Stomach smooth muscle (tissue), 2 donors: ENCODE measurements at regions not wholly inside any gene's neighbourhood (a gene's known extent, or its start where the extent isn't known, plus 50 kb on each side); places are given as distances from the start of the nearest gene placed in this dataset.

ENCODE experiments used
- H3K27ac ChIP-seq: one replicate; pipeline ENCODE4 v1.7.0; 2013; ENCODE audit warnings: mild to moderate bottlenecking, low read length, inconsistent platforms
- H3K27me3 ChIP-seq, 2 donors: one replicate each; pipeline ENCODE4 v1.7.0; 2013; ENCODE audit warnings: low read length in 2 of 2; ENCODE audit not compliant: insufficient read depth in 2 of 2, control insufficient read depth in 1 of 2
- H3K36me3 ChIP-seq, 2 donors: one replicate each; pipeline ENCODE4 v1.7.0; 2013; ENCODE audit warnings: low read length in 2 of 2; ENCODE audit not compliant: control insufficient read depth in 2 of 2, insufficient read depth in 2 of 2
- H3K4me1 ChIP-seq: one replicate; pipeline ENCODE4 v1.7.0; 2013; ENCODE audit warnings: low read length; ENCODE audit not compliant: control insufficient read depth, insufficient read depth
- H3K4me3 ChIP-seq, 2 donors: one replicate each; pipeline ENCODE4 v1.7.0; 2013; ENCODE audit warnings: low read length in 2 of 2
- H3K9ac ChIP-seq, 2 donors: one replicate each; pipeline ENCODE4 v1.7.0; 2013; ENCODE audit warnings: low read length in 2 of 2, mild to moderate bottlenecking in 1 of 2
- H3K9me3 ChIP-seq, 2 donors: one replicate each; pipeline ENCODE4 v1.7.0; 2013; ENCODE audit warnings: low read length in 2 of 2; ENCODE audit not compliant: control insufficient read depth in 2 of 2
- donor health status: healthy.
- donor health status: Pancreatic carcinoma.

DNA sequence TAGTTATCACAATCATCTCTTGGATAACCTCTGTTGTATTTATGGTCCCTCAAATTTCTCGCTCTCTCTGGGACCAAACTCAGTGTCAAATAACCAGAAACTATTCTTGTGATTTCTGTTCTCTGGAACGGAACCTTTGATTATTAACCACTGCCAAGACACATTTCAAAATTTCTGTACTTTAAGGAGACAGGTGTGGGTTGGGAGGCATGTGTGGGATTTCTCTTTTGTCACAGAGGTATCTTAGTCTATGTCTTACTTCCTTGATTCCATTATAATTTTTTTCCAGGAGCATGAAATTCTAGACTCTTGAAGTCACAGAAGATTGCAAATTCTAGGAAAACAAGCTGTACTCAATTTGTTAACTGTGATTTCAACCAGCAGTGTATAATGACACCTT is 919.0 kb upstream of the B3GALT2 start:
- Histone ChIP-seq H3K4me1 (no peaks in the 10 kb centered on the region), H3K27me3 (no peaks in the 10 kb centered on the region), H3K9ac (no peak overlapping the region), H3K36me3 (no peaks in the 10 kb centered on the region), H3K9me3 (no peaks in the 10 kb centered on the region), H3K4me3 (no peak overlapping the region), H3K27ac (no peak overlapping the region)

DNA sequence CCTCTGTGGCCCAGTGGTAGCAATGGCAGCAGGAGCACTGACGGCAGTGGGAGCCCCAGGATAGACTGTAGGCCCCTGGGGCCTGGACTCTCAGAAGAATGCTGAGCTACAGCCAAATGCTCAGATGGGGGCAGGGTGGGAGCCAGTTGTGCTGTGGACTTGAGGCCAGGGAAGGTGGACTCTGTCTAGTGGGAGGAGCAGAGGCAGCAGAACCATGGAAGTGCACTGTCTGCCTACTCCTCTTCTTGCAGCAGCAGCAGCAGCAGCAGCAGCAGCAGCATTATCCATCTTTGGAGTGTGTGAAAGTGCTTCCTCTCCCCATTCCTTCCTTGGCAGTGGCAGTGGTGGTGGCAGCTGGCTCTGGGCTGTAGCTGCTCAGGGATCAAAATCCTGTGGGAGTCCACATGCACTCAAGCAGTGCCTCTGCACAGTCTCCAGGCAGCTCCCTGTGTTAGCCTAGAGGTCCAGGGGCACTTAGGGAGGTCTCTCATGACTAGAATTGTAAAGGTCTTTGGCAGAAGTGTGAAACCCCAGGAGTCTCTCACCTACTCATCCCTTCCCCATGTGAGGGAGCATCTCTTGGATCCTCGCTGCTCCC is 917.9 kb upstream of the B3GALT2 start:
- no peaks in the 10 kb centered on the region for H3K27me3 ChIP-seq
- no peak overlapping the region for H3K9ac ChIP-seq
- H3K4me3 ChIP-seq, result no peak overlapping the region
- no peaks in the 10 kb centered on the region for H3K36me3 ChIP-seq
- no peaks in the 10 kb centered on the region for H3K4me1 ChIP-seq
- no peaks in the 10 kb centered on the region for H3K9me3 ChIP-seq
- no peak overlapping the region for H3K27ac ChIP-seq

DNA sequence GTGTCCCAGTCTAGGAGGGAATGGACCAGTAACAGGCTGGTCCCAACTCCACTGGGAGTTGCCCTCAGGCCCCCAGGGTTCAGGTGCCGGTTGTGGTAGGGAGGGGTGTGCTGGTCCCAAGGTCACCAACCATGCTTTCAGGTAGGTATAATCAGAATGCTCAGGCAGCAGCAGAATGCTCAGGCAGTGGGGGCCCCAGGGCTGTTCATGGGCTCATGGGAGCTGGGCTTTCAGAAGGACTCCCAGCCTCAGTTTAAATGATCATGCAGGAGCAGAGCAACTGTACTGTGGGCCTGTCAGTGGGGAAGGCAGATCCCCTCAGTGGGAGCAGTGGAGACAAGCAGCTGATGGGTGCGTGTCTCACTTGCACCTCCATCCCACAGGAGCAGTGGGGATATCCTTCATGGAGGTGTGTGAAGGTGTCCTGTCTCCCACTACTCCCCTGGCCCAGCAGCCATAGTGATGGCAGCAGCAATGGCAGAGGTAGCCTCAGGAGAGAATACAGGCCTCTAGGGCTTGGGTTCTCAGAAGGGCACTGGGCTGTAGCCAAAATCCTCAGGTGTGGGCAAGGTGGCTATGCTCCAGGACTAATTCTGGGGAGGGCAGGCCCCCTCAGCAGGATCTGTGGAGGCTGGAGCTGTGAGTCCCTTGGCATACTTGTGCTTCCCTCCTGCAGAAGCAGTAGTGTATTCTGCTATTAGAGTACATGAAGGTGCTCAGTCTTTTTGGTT is 917.3 kb upstream of the B3GALT2 start:
- Histone ChIP-seq H3K27ac (no peak overlapping the region), H3K9me3 (no peaks in the 10 kb centered on the region), H3K4me1 (no peaks in the 10 kb centered on the region), H3K4me3 (no peak overlapping the region), H3K9ac (no peak overlapping the region), H3K27me3 (no peaks in the 10 kb centered on the region), H3K36me3 (no peaks in the 10 kb centered on the region)

DNA sequence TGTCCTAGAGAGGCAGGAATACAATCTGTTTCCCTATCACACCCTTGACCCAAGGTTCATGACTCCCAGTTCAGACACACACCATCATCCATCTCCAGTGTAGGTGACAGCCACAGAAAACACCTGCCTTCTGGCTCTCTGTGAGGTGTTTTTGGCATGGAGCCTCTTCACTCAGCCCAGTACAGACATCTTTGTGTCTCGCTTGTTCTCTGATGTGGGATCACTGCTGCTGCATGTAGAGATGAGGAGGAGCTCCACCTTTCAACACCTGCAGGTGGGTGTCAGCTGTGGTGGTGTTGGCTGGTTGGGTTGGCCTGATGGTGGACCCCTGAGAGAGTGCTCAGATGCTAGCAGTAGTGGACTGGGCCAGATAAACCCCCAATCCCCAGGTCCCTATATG is 916.7 kb upstream of the B3GALT2 start:
- Histone ChIP-seq H3K27ac (no peak overlapping the region), H3K9me3 (no peaks in the 10 kb centered on the region), H3K36me3 (no peaks in the 10 kb centered on the region), H3K9ac (no peak overlapping the region), H3K4me3 (no peak overlapping the region), H3K27me3 (no peaks in the 10 kb centered on the region), H3K4me1 (no peaks in the 10 kb centered on the region)

DNA sequence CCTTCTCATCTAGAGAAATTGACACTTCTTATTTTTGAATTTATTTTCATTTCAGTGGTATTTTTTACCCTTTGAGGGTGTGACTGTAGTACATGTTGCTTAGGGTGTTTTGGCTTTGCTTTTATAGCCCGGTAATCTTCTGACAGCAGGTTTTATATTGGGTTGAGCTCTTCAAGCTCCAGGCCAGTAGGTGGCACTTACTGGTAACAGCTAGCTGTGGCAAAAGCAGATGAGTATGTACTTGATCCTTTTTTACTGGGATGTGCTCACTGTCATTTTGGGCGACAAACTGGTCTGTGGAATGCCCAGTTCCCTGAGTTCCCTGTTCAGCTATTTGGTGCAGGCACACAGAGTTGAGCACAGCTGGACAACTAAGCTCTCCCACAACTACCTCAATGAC is 916.2 kb upstream of the B3GALT2 start:
- no peaks in the 10 kb centered on the region for H3K36me3 ChIP-seq
- no peaks in the 10 kb centered on the region for H3K27me3 ChIP-seq
- no peaks in the 10 kb centered on the region for H3K4me1 ChIP-seq
- H3K27ac ChIP-seq, result no peak overlapping the region
- H3K4me3 ChIP-seq, result no peak overlapping the region
- H3K9ac ChIP-seq, result no peak overlapping the region
- H3K9me3 ChIP-seq, result no peaks in the 10 kb centered on the region

DNA sequence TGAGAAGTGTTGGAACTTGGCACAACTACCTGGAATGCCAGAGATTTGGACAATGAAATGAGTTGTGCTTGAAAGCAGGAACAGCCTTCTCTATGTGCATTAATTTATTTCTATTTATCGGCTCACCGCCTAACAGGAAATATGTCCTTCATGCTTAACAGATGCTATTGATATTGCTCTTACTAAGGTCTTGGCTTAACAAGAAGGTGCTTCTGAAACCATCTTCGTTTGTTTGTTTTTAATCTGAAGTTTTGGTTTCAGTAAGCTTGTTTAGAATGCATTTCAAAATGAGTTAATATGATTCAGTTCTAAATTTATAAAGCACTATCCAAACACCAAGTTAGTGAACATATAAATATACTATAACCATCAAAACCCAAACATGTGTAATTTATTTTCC is 898.3 kb upstream of the B3GALT2 start:
- H3K4me3 ChIP-seq, result no peak overlapping the region
- H3K27ac ChIP-seq, result no peak overlapping the region
- no peaks in the 10 kb centered on the region for H3K9me3 ChIP-seq
- no peaks in the 10 kb centered on the region for H3K4me1 ChIP-seq
- H3K9ac ChIP-seq, result no peak overlapping the region
- no peaks in the 10 kb centered on the region for H3K36me3 ChIP-seq
- H3K27me3 ChIP-seq, result no peaks in the 10 kb centered on the region

DNA sequence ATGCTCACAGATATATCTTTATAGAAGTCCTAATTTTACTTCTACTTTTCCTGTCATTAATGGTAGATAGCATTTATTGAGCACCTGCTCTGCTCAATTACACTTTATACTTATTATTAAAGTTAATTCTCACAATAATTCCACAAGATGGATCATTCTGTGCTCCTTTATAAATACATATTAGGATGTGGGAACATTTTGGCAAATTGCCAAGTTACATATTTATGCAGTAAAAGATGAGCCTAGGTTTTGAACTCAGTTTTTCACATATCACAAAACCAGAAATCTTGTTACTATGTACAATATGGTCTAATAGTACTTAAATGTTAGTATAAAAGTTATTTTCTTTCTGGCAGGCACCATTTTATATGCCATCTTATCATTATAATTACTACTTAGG is 895.0 kb upstream of the B3GALT2 start:
- H3K27me3 ChIP-seq, result no peaks in the 10 kb centered on the region
- H3K36me3 ChIP-seq, result no peaks in the 10 kb centered on the region
- no peaks in the 10 kb centered on the region for H3K9me3 ChIP-seq
- no peak overlapping the region for H3K9ac ChIP-seq
- H3K4me3 ChIP-seq, result no peak overlapping the region
- no peaks in the 10 kb centered on the region for H3K4me1 ChIP-seq
- no peak overlapping the region for H3K27ac ChIP-seq

DNA sequence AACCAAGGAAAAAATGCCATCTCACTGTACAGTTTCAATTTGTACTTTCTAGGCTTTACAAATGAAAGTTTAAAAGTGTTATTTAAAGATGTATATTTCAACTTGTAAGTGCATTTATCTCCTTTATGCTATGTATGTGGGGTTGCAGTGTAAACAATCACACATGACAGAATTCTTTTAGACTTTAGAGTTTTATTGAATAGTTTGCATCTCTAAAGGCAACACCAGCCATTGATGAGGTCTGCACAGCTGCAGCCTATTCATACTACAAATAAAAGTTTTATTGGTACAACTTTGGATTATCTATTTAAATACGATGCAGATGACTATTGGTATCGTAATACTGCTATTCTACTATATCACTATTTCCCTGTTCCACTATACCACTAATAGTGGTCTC is 894.4 kb upstream of the B3GALT2 start:
- Histone ChIP-seq H3K9me3 (no peaks in the 10 kb centered on the region), H3K27me3 (no peaks in the 10 kb centered on the region), H3K4me3 (no peak overlapping the region), H3K36me3 (no peaks in the 10 kb centered on the region), H3K9ac (no peak overlapping the region), H3K27ac (no peak overlapping the region), H3K4me1 (no peaks in the 10 kb centered on the region)

DNA sequence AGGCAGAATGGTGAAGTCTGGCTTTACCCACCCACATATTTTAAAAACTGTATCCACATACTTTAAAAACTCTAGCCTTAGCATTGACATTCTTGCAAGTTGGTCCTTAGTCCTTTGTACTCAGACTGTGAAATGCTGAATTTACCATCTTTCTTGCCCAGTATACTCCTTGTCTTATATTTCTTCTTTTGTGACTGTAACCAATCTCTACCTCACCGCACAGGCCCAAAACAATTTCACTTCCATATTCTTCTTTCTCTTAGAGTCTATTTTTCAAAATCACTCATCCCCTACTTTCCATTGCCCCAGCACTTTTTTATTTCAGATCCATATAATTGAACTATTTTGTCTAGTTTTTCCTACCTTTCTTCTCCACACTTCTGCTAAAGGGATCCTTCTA is 892.4 kb upstream of the B3GALT2 start:
- Histone ChIP-seq H3K4me3 (no peak overlapping the region), H3K9me3 (no peaks in the 10 kb centered on the region), H3K27me3 (no peaks in the 10 kb centered on the region), H3K36me3 (no peaks in the 10 kb centered on the region), H3K9ac (no peak overlapping the region), H3K4me1 (no peaks in the 10 kb centered on the region), H3K27ac (no peak overlapping the region)

DNA sequence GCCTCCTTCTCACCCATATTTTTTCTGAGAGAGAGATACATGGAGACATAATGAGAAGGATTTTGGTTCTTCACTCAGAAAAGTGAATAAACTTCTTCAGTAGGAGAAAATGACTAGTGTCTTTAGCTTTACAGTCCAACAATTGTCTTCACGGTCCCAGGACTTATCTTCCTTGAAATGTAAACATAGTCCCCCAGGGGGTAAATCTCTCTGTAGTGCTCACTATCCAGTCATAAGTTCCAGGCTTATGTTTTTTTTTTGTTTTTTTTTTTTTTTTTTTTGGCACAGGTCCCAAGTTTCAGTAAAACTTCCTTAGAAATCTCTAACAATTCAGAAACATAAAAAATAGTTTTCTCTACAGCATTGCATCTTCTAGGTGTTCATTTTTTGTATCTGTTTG is 890.2 kb upstream of the B3GALT2 start:
- Histone ChIP-seq H3K4me3 (no peak overlapping the region), H3K9me3 (no peaks in the 10 kb centered on the region), H3K4me1 (no peaks in the 10 kb centered on the region), H3K27ac (no peak overlapping the region), H3K27me3 (no peaks in the 10 kb centered on the region), H3K9ac (no peak overlapping the region), H3K36me3 (no peaks in the 10 kb centered on the region)

DNA sequence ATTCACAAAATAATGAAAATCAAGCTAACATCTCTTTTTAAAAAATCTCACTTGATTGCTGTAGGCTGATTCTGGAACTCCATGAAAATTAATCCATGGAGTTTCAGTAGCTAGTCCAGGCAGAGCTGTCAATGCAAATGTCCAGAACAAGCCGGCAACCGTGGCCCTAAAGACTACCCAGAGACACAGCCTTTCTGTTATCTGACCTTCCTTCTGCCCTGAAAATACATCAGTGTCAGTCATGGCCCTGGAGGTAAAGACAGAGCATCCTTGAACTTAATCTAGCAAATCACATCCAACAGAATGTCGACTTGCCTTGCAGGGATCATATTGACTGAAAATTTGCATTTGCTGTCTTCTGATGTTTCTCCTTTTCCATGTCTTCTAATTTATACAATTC is 887.4 kb upstream of the B3GALT2 start:
- Histone ChIP-seq H3K9me3 (no peaks in the 10 kb centered on the region), H3K36me3 (no peaks in the 10 kb centered on the region)

More for the DNA sequence above, 887.4 kb upstream of the B3GALT2 start:
- H3K27me3 ChIP-seq, result no peaks in the 10 kb centered on the region
- no peak overlapping the region for H3K9ac ChIP-seq
- no peak overlapping the region for H3K27ac ChIP-seq
- H3K4me1 ChIP-seq, result no peaks in the 10 kb centered on the region
- no peak overlapping the region for H3K4me3 ChIP-seq
